Prostate gland (tissue), 1 donor: ENCODE measurements at regions not wholly inside any gene's neighbourhood (a gene's known extent, or its start where the extent isn't known, plus 50 kb on each side); places are given as distances from the start of the nearest gene placed in this dataset.

Experiments used
- POLR2A ChIP-seq: fragments of 450-650 bp; IDR thresholded peaks from one replicate; pipeline ENCODE4 v1.6.1; 2016; ENCODE audit warnings: antibody characterized with exemption, mild to moderate bottlenecking
- POLR2AphosphoS5 ChIP-seq: sonication (generic); formaldehyde crosslinking; IDR thresholded peaks from one replicate; pipeline ENCODE4 v1.6.1; 2017; ENCODE audit warnings: antibody characterized with exemption

GRCh38 chr6:77180326-77180725 lies 283.0 kb downstream of the HTR1B start:
- TF ChIP-seq POLR2A = no peak
- TF ChIP-seq POLR2AphosphoS5 = no peak
